Astrocyte (in vitro differentiated cells and primary cell): ENCODE measurements at regions not wholly inside any gene's neighbourhood (a gene's known extent, or its start where the extent isn't known, plus 50 kb on each side); places are given as distances from the start of the nearest gene placed in this dataset.
A peak's percentile ranks its signal among the peaks of the same experiment; 100 is the strongest.

ENCODE experiments used
- DNase-seq: peaks from one replicate; pipeline ENCODE4 v3.0.0-alpha.2; 2010; ENCODE audit warnings: low read depth
- FAIRE-seq: peaks from 2 replicates; lab custom pipeline; 2011; peaks lifted over from hg19 to GRCh38; lab: Jason Lieb, UNC
- H2AFZ ChIP-seq: 2 replicates; pipeline ENCODE4 v1.6.0; 2012; ENCODE audit warnings: low read depth, low read length, inconsistent platforms
- H3K27ac ChIP-seq: 2 replicates; pipeline ENCODE4 v1.5.1; 2011; ENCODE audit warnings: low read depth, low read length, inconsistent platforms
- H3K27me3 ChIP-seq: 2 replicates; pipeline ENCODE4 v1.6.0; 2011; ENCODE audit warnings: low read length, inconsistent platforms; ENCODE audit not compliant: insufficient read depth
- H3K36me3 ChIP-seq: 2 replicates; pipeline ENCODE4 v1.5.1; 2011; ENCODE audit warnings: low read length, inconsistent platforms; ENCODE audit not compliant: insufficient read depth
- H3K4me1 ChIP-seq: 2 replicates; pipeline ENCODE4 v1.5.1; 2011; ENCODE audit warnings: low read length, inconsistent platforms; ENCODE audit not compliant: insufficient read depth
- H3K4me2 ChIP-seq: 2 replicates; pipeline ENCODE4 v1.6.0; 2012; ENCODE audit warnings: low read length, inconsistent platforms
- H3K4me3 ChIP-seq: 2 replicates; pipeline ENCODE4 v1.5.1; 2011; ENCODE audit warnings: low read depth, mild to moderate bottlenecking, low read length, inconsistent platforms; ENCODE audit not compliant: insufficient read depth
- H3K79me2 ChIP-seq: 2 replicates; pipeline ENCODE4 v1.6.0; 2012; ENCODE audit warnings: mild to moderate bottlenecking, low read length, inconsistent platforms; ENCODE audit not compliant: insufficient read depth
- H3K9ac ChIP-seq: 2 replicates; pipeline ENCODE4 v1.6.0; 2012; ENCODE audit warnings: mild to moderate bottlenecking, low read length, inconsistent platforms
- H3K9me3 ChIP-seq: 2 replicates; pipeline ENCODE4 v1.5.1; 2012; ENCODE audit warnings: low read depth, mild to moderate bottlenecking, low read length, inconsistent platforms; ENCODE audit not compliant: insufficient read depth
- H4K20me1 ChIP-seq: 2 replicates; pipeline ENCODE4 v1.6.0; 2012; ENCODE audit warnings: low read length, inconsistent platforms; ENCODE audit not compliant: insufficient read depth
- H3K27ac Mint-ChIP-seq: one replicate; pipeline ENCODE4 v1.8.0; 2021; ENCODE audit warnings: mild to moderate bottlenecking, mixed read lengths; ENCODE audit not compliant: unreplicated experiment
- H3K27me3 Mint-ChIP-seq: one replicate; pipeline ENCODE4 v1.8.0; 2021; ENCODE audit warnings: low read depth, mixed read lengths; ENCODE audit not compliant: unreplicated experiment
- H3K36me3 Mint-ChIP-seq: one replicate; pipeline ENCODE4 v1.8.0; 2021; ENCODE audit warnings: low read depth, mixed read lengths; ENCODE audit not compliant: unreplicated experiment
- H3K4me1 Mint-ChIP-seq: one replicate; pipeline ENCODE4 v1.8.0; 2021; ENCODE audit warnings: low read depth, mixed read lengths; ENCODE audit not compliant: unreplicated experiment
- H3K4me3 Mint-ChIP-seq: one replicate; pipeline ENCODE4 v1.8.0; 2021; ENCODE audit warnings: mild to moderate bottlenecking, moderate library complexity, mixed read lengths; ENCODE audit not compliant: unreplicated experiment
- H3K9me3 Mint-ChIP-seq: one replicate; pipeline ENCODE4 v1.8.0; 2021; ENCODE audit warnings: mild to moderate bottlenecking, mixed read lengths; ENCODE audit not compliant: unreplicated experiment
- EZH2 ChIP-seq: IDR thresholded peaks from 2 replicates; pipeline ENCODE4 v1.6.1; 2012; ENCODE audit warnings: mild to moderate bottlenecking, low read length, inconsistent platforms; ENCODE audit not compliant: insufficient read depth
- TF ChIP-seq, protein P1 (sequence below): IDR thresholded peaks from 2 replicates; pipeline ENCODE4 v1.5.1; 2011; ENCODE audit warnings: low read depth, mild to moderate bottlenecking, inconsistent platforms, low read length, moderate library complexity; ENCODE audit not compliant: insufficient read depth

DNA sequence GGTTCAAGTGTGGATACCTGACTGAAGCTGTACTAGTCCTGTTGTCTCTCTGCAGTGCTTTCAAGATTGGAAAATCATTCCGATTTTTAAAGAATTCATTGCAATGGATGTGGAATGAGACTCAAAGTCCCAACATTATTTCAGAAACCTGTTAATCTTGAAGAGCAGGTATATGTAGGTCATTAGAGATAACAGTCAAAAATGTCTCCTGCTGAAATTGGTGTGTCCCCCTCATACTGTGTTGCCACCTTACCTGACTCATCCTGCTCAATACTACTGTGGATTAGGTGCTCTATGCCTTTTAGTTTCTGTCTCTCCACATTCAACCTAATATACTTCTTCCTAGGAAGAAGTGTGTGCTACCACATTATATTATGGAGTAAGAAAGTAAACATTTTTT is 91.1 kb upstream of the NR3C1 start:
- no peaks in the 10 kb centered on the region for H3K36me3 Mint-ChIP-seq
- H4K20me1 ChIP-seq, result no peaks in the 10 kb centered on the region
- H2AFZ ChIP-seq, result no peak overlapping the region
- H3K27ac Mint-ChIP-seq, result no peak overlapping the region
- H3K9me3 ChIP-seq, result no peaks in the 10 kb centered on the region
- TF ChIP-seq EZH2, result no peak
- TF ChIP-seq, protein P1, sequence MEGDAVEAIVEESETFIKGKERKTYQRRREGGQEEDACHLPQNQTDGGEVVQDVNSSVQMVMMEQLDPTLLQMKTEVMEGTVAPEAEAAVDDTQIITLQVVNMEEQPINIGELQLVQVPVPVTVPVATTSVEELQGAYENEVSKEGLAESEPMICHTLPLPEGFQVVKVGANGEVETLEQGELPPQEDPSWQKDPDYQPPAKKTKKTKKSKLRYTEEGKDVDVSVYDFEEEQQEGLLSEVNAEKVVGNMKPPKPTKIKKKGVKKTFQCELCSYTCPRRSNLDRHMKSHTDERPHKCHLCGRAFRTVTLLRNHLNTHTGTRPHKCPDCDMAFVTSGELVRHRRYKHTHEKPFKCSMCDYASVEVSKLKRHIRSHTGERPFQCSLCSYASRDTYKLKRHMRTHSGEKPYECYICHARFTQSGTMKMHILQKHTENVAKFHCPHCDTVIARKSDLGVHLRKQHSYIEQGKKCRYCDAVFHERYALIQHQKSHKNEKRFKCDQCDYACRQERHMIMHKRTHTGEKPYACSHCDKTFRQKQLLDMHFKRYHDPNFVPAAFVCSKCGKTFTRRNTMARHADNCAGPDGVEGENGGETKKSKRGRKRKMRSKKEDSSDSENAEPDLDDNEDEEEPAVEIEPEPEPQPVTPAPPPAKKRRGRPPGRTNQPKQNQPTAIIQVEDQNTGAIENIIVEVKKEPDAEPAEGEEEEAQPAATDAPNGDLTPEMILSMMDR, result no peak
- peaks cover 2% of the 10 kb centered on the region for H3K4me1 Mint-ChIP-seq
- no peak overlapping the region for H3K4me3 ChIP-seq
- no peaks in the 10 kb centered on the region for H3K27me3 Mint-ChIP-seq
- no peak overlapping the region for H3K4me3 Mint-ChIP-seq
- H3K36me3 ChIP-seq, result no peaks in the 10 kb centered on the region
- FAIRE-seq (no peak), DNase-seq (no peak)
- H3K4me1 ChIP-seq, result peaks cover 6% of the 10 kb centered on the region
- no peaks in the 10 kb centered on the region for H3K79me2 ChIP-seq
- no peak overlapping the region for H3K9ac ChIP-seq
- no peak overlapping the region for H3K27ac ChIP-seq
- H3K4me2 ChIP-seq, result no peak overlapping the region
- H3K9me3 Mint-ChIP-seq, result peaks cover 1% of the 10 kb centered on the region
- H3K27me3 ChIP-seq, result no peaks in the 10 kb centered on the region

DNA sequence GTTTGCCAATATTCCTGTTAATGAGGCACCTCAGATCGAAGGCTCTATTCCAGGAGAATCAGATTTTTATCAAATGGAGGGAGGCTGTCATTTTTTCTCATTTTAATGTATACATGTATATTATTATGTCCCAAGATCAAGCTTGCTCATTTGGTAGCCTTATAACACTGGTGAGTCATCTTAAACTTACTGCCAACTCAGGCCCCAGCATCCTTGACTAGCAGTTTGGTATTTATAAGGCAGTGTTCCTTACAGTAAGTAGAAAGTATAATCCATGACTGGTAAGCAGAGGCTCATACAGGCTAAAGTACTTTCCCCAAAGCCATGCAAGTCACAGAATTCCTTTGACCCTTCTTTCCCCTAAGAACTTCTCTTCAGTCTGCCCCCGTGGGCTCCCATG is 90.7 kb upstream of the NR3C1 start:
- H3K4me3 ChIP-seq, result no peak overlapping the region
- H3K27ac ChIP-seq, result no peak overlapping the region
- DNase-seq (peak; percentile 86), FAIRE-seq (peak; percentile 76)
- TF ChIP-seq, protein P1, result no peak
- H3K4me2 ChIP-seq, result no peak overlapping the region
- no peaks in the 10 kb centered on the region for H3K9me3 ChIP-seq
- H3K4me1 ChIP-seq, result peaks cover 6% of the 10 kb centered on the region
- no peaks in the 10 kb centered on the region for H3K27me3 ChIP-seq
- no peak overlapping the region for H2AFZ ChIP-seq
- no peaks in the 10 kb centered on the region for H3K79me2 ChIP-seq
- peaks cover 2% of the 10 kb centered on the region for H3K4me1 Mint-ChIP-seq
- H3K27me3 Mint-ChIP-seq, result no peaks in the 10 kb centered on the region
- no peak overlapping the region for H3K9ac ChIP-seq
- H3K36me3 ChIP-seq, result no peaks in the 10 kb centered on the region
- H3K36me3 Mint-ChIP-seq, result no peaks in the 10 kb centered on the region
- H3K27ac Mint-ChIP-seq, result no peak overlapping the region
- no peaks in the 10 kb centered on the region for H4K20me1 ChIP-seq
- H3K4me3 Mint-ChIP-seq, result no peak overlapping the region
- peaks cover 2% of the 10 kb centered on the region for H3K9me3 Mint-ChIP-seq

DNA sequence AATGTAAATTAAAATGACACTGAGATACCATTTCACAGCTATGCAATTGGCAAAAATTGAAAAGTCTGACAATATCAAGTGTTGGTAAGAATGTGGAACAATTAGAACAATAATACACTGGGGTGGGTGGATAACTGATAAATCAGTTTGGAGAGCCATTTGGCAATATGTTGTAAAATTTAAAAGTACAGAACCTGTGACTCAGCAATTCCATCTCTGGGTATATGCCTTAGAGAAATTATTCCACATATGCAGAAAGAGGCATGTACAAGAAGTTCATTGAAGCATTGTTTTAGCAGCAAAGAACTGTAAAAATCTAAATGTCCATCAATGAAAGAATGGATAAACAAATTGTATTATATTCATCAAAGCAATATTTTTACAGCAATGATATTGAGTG is 89.3 kb upstream of the NR3C1 start:
- Histone ChIP-seq H3K4me3 (no peak overlapping the region), H3K4me2 (no peak overlapping the region), H2AFZ (no peak overlapping the region), H3K4me1 (peaks cover 6% of the 10 kb centered on the region), H3K79me2 (no peaks in the 10 kb centered on the region), H3K27ac (no peak overlapping the region), H3K36me3 (no peaks in the 10 kb centered on the region), H3K27me3 (no peaks in the 10 kb centered on the region), H3K9me3 (no peaks in the 10 kb centered on the region), H3K9ac (no peak overlapping the region), H4K20me1 (no peaks in the 10 kb centered on the region)
- H3K27me3 Mint-ChIP-seq, result no peaks in the 10 kb centered on the region
- no peak for DNase-seq
- H3K9me3 Mint-ChIP-seq, result peaks cover 2% of the 10 kb centered on the region
- no peak for FAIRE-seq
- peaks cover 2% of the 10 kb centered on the region for H3K4me1 Mint-ChIP-seq
- H3K27ac Mint-ChIP-seq, result no peak overlapping the region
- TF ChIP-seq, protein P1, result no peak
- TF ChIP-seq EZH2, result no peak
- no peak overlapping the region for H3K4me3 Mint-ChIP-seq
- no peaks in the 10 kb centered on the region for H3K36me3 Mint-ChIP-seq
